SK-N-SH treated with all-trans-retinoic acid at 6 μM for 48 hours (cell line): ENCODE measurements at regions not wholly inside any gene's neighbourhood (a gene's known extent, or its start where the extent isn't known, plus 50 kb on each side); places are given as distances from the start of the nearest gene placed in this dataset.

Experiments
- ATAC-seq: fragments of 200-7000 bp; cut with Tn5 transposase; 3 replicates; pipeline ENCODE4 v1.9.1; 2020; ENCODE audit warnings: mild to moderate bottlenecking, moderate library complexity
- ARNTL ChIP-seq: fragments of 450-650 bp; formaldehyde crosslinking; IDR thresholded peaks from 2 replicates; pipeline ENCODE4 v1.5.0; 2020; ENCODE audit warnings: low read depth, mild to moderate bottlenecking, moderate library complexity, borderline replicate concordance
- ESRRG ChIP-seq: fragments of 250-450 bp; sonication (Bioruptor Pico); IDR thresholded peaks from 2 replicates; pipeline ENCODE4 v1.6.1; 2021; ENCODE audit warnings: mild to moderate bottlenecking
- GLIS3 ChIP-seq: fragments of 250-450 bp; sonication (Bioruptor Pico); IDR thresholded peaks from 2 replicates; pipeline ENCODE4 v1.5.0; 2020; ENCODE audit warnings: mild to moderate bottlenecking, moderate library complexity
- OSR1 ChIP-seq: fragments of 250-450 bp; sonication (Bioruptor Pico); IDR thresholded peaks from 2 replicates; pipeline ENCODE4 v1.8.0; 2022; ENCODE audit warnings: moderate library complexity, mild to moderate bottlenecking, inconsistent platforms
- PATZ1 ChIP-seq: fragments of 250-450 bp; sonication (Bioruptor Pico); IDR thresholded peaks from 2 replicates; pipeline ENCODE4 v1.8.0; 2020; ENCODE audit warnings: mild to moderate bottlenecking, moderate library complexity, borderline replicate concordance
- PPARA ChIP-seq: fragments of 250-450 bp; sonication (Bioruptor Pico); IDR thresholded peaks from 2 replicates; pipeline ENCODE4 v1.5.0; 2020; ENCODE audit warnings: mild to moderate bottlenecking, borderline replicate concordance
- RARB ChIP-seq: fragments of 250-450 bp; sonication (Bioruptor Pico); IDR thresholded peaks from 2 replicates; pipeline ENCODE4 v1.8.0; 2021; ENCODE audit warnings: mild to moderate bottlenecking, moderate library complexity
- SNAI2 ChIP-seq: fragments of 250-450 bp; sonication (Bioruptor Pico); IDR thresholded peaks from 2 replicates; pipeline ENCODE4 v1.5.0; 2020; ENCODE audit warnings: mild to moderate bottlenecking, moderate library complexity
- TCF4 ChIP-seq: fragments of 250-450 bp; sonication (Bioruptor Pico); IDR thresholded peaks from 2 replicates; pipeline ENCODE4 v1.8.0; 2021; ENCODE audit warnings: mild to moderate bottlenecking, moderate library complexity, borderline replicate concordance
- TOX ChIP-seq: fragments of 250-450 bp; sonication (Bioruptor Pico); IDR thresholded peaks from 2 replicates; pipeline ENCODE4 v1.8.0; 2021; ENCODE audit warnings: mild to moderate bottlenecking, moderate library complexity, borderline replicate concordance
- ZC3H10 ChIP-seq: fragments of 250-450 bp; sonication (Bioruptor Pico); IDR thresholded peaks from 2 replicates; pipeline ENCODE4 v1.5.1; 2021; ENCODE audit warnings: mild to moderate bottlenecking, moderate library complexity
- ZFP3 ChIP-seq: fragments of 250-450 bp; sonication (Bioruptor Pico); IDR thresholded peaks from 2 replicates; pipeline ENCODE4 v1.5.0; 2020; ENCODE audit warnings: mild to moderate bottlenecking, moderate library complexity
- ZFP30 ChIP-seq: fragments of 450-650 bp; formaldehyde crosslinking; IDR thresholded peaks from 2 replicates; pipeline ENCODE4 v1.5.0; 2022; ENCODE audit warnings: mild to moderate bottlenecking, moderate library complexity
- ZNF565 ChIP-seq: fragments of 450-650 bp; formaldehyde crosslinking; conservative IDR thresholded peaks from 2 replicates; pipeline ENCODE4 v1.5.0; 2020; ENCODE audit warnings: low read depth, mild to moderate bottlenecking, moderate library complexity
- ZNF70 ChIP-seq: fragments of 450-650 bp; formaldehyde crosslinking; IDR thresholded peaks from 2 replicates; pipeline ENCODE4 v1.5.0; 2020; ENCODE audit warnings: mild to moderate bottlenecking, moderate library complexity
- TF ChIP-seq, protein P1 (sequence below): fragments of 250-450 bp; sonication (Bioruptor Pico); IDR thresholded peaks from 2 replicates; pipeline ENCODE4 v1.5.1; 2020; ENCODE audit warnings: low read depth, mild to moderate bottlenecking, moderate library complexity
- TF ChIP-seq, protein P2 (sequence below): fragments of 250-450 bp; sonication (Bioruptor Pico); IDR thresholded peaks from 2 replicates; pipeline ENCODE4 v1.5.0; 2020; ENCODE audit warnings: mild to moderate bottlenecking, moderate library complexity

DNA sequence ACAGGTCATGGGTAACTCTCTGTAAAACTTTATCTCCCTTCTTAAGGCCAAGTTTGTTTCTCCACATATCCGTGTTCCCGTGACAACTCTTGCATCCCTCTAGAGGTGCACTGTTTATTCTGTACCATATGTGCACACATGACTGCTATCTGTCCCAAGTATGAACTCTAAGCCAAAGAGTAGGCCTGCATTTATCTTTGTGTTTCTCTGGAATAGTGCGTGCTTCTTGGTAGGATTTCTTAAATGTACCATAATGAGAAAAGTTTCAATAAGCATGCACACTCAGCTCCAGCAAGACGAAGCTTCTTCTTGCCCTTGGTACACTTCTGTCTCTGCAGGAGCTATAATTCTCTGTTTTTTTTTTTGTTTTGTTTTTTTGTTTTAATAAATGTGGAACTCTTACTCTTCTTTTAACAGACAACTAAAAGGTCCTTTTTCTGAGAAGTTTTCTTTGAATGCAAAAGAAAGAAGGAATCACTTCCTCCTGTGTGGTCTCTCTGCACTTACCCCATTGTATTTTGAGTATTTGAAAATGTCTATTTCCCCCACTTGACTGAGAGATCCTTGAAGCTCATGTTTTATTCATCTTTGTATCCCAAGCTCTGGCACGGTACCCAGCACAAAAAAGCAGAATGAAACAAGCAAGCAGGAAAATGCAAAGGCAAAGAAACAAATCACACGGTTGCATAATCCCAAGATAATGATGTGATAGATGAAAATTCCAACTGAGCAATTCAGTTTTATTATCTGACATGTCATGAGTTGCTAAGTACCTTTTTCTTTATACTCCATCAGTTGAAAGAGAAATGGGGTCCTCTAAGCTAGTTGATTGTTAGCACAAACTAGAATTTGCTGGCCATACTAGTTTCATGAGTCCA, 521.9 kb upstream of the BOD1L1 start:
- TF ChIP-seq ESRRG (CRISPR knock-in tag) (no peak), ZNF70 (CRISPR knock-in tag) (no peak), ZFP30 (CRISPR knock-in tag) (no peak), PPARA (no peak), ZFP3 (CRISPR knock-in tag) (no peak), PATZ1 (CRISPR knock-in tag) (no peak), TCF4 (CRISPR knock-in tag) (no peak), TOX (CRISPR knock-in tag) (no peak), ZNF565 (CRISPR knock-in tag) (no peak), GLIS3 (CRISPR knock-in tag) (no peak), SNAI2 (no peak)
- TF ChIP-seq, protein P1, sequence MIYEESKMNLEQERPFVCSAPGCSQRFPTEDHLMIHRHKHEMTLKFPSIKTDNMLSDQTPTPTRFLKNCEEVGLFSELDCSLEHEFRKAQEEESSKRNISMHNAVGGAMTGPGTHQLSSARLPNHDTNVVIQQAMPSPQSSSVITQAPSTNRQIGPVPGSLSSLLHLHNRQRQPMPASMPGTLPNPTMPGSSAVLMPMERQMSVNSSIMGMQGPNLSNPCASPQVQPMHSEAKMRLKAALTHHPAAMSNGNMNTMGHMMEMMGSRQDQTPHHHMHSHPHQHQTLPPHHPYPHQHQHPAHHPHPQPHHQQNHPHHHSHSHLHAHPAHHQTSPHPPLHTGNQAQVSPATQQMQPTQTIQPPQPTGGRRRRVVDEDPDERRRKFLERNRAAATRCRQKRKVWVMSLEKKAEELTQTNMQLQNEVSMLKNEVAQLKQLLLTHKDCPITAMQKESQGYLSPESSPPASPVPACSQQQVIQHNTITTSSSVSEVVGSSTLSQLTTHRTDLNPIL (CRISPR knock-in tag): no peak
- TF ChIP-seq, protein P2, sequence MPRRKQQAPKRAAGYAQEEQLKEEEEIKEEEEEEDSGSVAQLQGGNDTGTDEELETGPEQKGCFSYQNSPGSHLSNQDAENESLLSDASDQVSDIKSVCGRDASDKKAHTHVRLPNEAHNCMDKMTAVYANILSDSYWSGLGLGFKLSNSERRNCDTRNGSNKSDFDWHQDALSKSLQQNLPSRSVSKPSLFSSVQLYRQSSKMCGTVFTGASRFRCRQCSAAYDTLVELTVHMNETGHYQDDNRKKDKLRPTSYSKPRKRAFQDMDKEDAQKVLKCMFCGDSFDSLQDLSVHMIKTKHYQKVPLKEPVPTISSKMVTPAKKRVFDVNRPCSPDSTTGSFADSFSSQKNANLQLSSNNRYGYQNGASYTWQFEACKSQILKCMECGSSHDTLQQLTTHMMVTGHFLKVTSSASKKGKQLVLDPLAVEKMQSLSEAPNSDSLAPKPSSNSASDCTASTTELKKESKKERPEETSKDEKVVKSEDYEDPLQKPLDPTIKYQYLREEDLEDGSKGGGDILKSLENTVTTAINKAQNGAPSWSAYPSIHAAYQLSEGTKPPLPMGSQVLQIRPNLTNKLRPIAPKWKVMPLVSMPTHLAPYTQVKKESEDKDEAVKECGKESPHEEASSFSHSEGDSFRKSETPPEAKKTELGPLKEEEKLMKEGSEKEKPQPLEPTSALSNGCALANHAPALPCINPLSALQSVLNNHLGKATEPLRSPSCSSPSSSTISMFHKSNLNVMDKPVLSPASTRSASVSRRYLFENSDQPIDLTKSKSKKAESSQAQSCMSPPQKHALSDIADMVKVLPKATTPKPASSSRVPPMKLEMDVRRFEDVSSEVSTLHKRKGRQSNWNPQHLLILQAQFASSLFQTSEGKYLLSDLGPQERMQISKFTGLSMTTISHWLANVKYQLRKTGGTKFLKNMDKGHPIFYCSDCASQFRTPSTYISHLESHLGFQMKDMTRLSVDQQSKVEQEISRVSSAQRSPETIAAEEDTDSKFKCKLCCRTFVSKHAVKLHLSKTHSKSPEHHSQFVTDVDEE (CRISPR knock-in tag): no peak
- no peak for ATAC-seq

GRCh38 chr4:14151101-14151500, 523.6 kb upstream of the BOD1L1 start:
- no peak for ATAC-seq
- TF ChIP-seq SNAI2 (no peak), ZC3H10 (no peak), RARB (CRISPR knock-in tag) (no peak), ZFP3 (CRISPR knock-in tag) (no peak), ARNTL (CRISPR knock-in tag) (no peak), ZNF565 (CRISPR knock-in tag) (no peak), TCF4 (CRISPR knock-in tag) (no peak), TOX (CRISPR knock-in tag) (no peak)
- TF ChIP-seq, protein P2 (CRISPR knock-in tag): no peak

DNA sequence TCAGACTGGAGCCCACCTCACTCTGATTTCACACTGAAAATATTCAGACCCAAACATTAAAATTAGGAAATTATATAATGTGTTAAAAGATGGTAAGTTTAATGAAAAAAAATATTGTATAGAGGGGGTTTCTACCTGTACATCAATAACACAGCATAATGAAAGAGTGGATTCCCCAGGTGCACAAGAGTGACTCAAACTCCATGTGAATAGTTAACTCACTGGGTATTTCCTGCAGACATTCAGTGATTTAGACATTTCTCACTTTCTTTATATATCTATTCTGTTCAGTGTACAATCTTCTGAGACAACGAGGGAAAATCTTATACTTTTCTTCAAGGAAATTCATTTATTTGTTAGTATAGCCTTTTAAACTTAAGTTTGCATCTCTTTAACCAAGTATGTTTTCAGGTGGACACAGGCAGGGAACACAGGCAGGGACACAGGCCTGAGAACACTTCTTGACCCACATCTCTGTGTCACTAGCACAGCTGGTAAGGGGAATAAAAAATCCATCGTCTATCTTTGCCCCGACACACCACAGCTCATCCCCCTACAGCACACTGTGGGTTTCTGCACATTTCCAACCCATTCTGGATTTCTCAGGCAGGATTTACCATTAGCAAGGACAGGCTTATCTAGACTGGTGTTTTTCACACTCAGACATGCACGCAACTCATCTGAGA, 525.5 kb upstream of the BOD1L1 start:
- no peak for ATAC-seq
- no peak for TF ChIP-seq GLIS3 (CRISPR knock-in tag)
- no peak for TF ChIP-seq ARNTL (CRISPR knock-in tag)
- TF ChIP-seq OSR1 (CRISPR knock-in tag): no peak
- TF ChIP-seq ZNF70 (CRISPR knock-in tag): no peak
- TF ChIP-seq, all 23 proteins: peak for 0
